Endothelial cell of umbilical vein (primary cell): ENCODE measurements at regions not wholly inside any gene's neighbourhood (a gene's known extent, or its start where the extent isn't known, plus 50 kb on each side); places are given as distances from the start of the nearest gene placed in this dataset.
A peak's percentile ranks its signal among the peaks of the same experiment; 100 is the strongest.

ENCODE experiments used
- BruUV-seq: library from RNA; stranded (reverse); fragments of 400-500 nt; replicated peaks from 2 replicates; lab custom pipeline; 2021; lab: Mats Ljungman, UMichigan
- CTCF ChIA-PET: fragments of 300-600, 350-600 bp; sonication (Branson Sonifier 250); formaldehyde crosslinking; loops from one replicate; lab custom pipeline; 2021; ENCODE audit warnings: antibody characterized with exemption, inconsistent platforms; lab: Charles Lee
- POLR2A ChIA-PET: fragments of 300-600, 350-600 bp; sonication (Branson Sonifier 250); formaldehyde crosslinking; loops from one replicate; lab custom pipeline; 2021; ENCODE audit warnings: antibody characterized with exemption, inconsistent platforms; lab: Charles Lee
- DNase-seq: peaks from one replicate; pipeline ENCODE4 v3.0.0-alpha.2; 2011; ENCODE audit warnings: low read depth, low spot score
- FAIRE-seq: peaks from 2 replicates; lab custom pipeline; 2011; peaks lifted over from hg19 to GRCh38; lab: Jason Lieb, UNC
- H2AFZ ChIP-seq: 2 replicates; pipeline ENCODE4 v1.6.0; 2012; ENCODE audit warnings: low read depth, low read length, control low read depth, inconsistent platforms
- H3K27ac ChIP-seq: 2 replicates; pipeline ENCODE4 v1.5.1; 2011; ENCODE audit warnings: low read depth, mild to moderate bottlenecking, control low read depth, low read length, moderate library complexity; ENCODE audit not compliant: insufficient read depth
- H3K27me3 ChIP-seq, 2 experiments: 2 replicates each; pipeline versions ENCODE4 v1.6.0 to v1.6.1; 2011; ENCODE audit warnings: low read length in 2 of 2, mixed read lengths in 1 of 2; ENCODE audit not compliant: control insufficient read depth in 2 of 2, insufficient read depth in 2 of 2
- H3K36me3 ChIP-seq, 2 experiments: 2 replicates in 1 of 2; 3 replicates in 1 of 2; pipeline ENCODE4 v1.5.1; 2011; ENCODE audit warnings: low read length in 2 of 2, mild to moderate bottlenecking in 1 of 2, moderate library complexity in 1 of 2; ENCODE audit not compliant: control insufficient read depth in 2 of 2, insufficient read depth in 2 of 2; ENCODE audit errors: extremely low read depth in 1 of 2
- H3K4me1 ChIP-seq: 3 replicates; pipeline ENCODE4 v1.5.1; 2011; ENCODE audit warnings: mild to moderate bottlenecking, low read length; ENCODE audit not compliant: control insufficient read depth, insufficient read depth; ENCODE audit errors: extremely low read depth
- H3K4me2 ChIP-seq: 2 replicates; pipeline ENCODE4 v1.6.1; 2011; ENCODE audit warnings: low read length, control low read depth, mixed read lengths; ENCODE audit not compliant: insufficient read depth
- H3K4me3 ChIP-seq, 3 experiments: fragments of 200-600 bp in 1 of 3; sonication (generic), shearing (Covaris generic) in 1 of 3; replicated peaks in 1 of 3; 2 replicates each; pipeline ENCODE4 v1.5.1; 2011 to 2016; ENCODE audit warnings: control low read depth in 3 of 3, low read length in 3 of 3, mild to moderate bottlenecking in 2 of 3, inconsistent platforms in 1 of 3, low read depth in 1 of 3, moderate library complexity in 1 of 3; ENCODE audit not compliant: insufficient read depth in 1 of 3
- H3K79me2 ChIP-seq: 2 replicates; pipeline ENCODE4 v1.6.0; 2012; ENCODE audit warnings: low read length, inconsistent platforms; ENCODE audit not compliant: control insufficient read depth, insufficient read depth
- H3K9ac ChIP-seq: replicated peaks from 2 replicates; pipeline ENCODE3; 2011; ENCODE audit warnings: low read length, control low read depth; ENCODE audit not compliant: insufficient read depth; ENCODE audit errors: extremely low read depth
- H3K9me1 ChIP-seq: replicated peaks from 3 replicates; pipeline ENCODE4 v1.6.0; 2011; ENCODE audit warnings: mild to moderate bottlenecking, low read length; ENCODE audit not compliant: control insufficient read depth, insufficient read depth; ENCODE audit errors: extremely low read depth
- H3K9me3 ChIP-seq: replicated peaks from 2 replicates; pipeline ENCODE4 v1.5.1; 2012; ENCODE audit warnings: low read length, inconsistent platforms; ENCODE audit not compliant: control insufficient read depth, insufficient read depth
- H4K20me1 ChIP-seq: replicated peaks from 2 replicates; pipeline ENCODE3; 2011; ENCODE audit warnings: mild to moderate bottlenecking, low read length; ENCODE audit not compliant: control insufficient read depth, insufficient read depth; ENCODE audit errors: extremely low read depth
- EZH2 ChIP-seq: IDR thresholded peaks from 2 replicates; pipeline ENCODE4 v1.6.1; 2012; ENCODE audit warnings: borderline replicate concordance, low read depth, mild to moderate bottlenecking, moderate library complexity, low read length, inconsistent platforms; ENCODE audit not compliant: severe bottlenecking
- FOS ChIP-seq: IDR thresholded peaks from 2 replicates; pipeline ENCODE4 v1.6.1; 2011; ENCODE audit warnings: mild to moderate bottlenecking, low read length, moderate library complexity, borderline replicate concordance; ENCODE audit not compliant: insufficient read depth
- GATA2 ChIP-seq: IDR thresholded peaks from 2 replicates; pipeline ENCODE4 v1.7.0; 2011; ENCODE audit warnings: low read depth, mild to moderate bottlenecking, moderate library complexity, mixed read lengths, low read length; ENCODE audit not compliant: insufficient read length, insufficient read depth
- JUN ChIP-seq: IDR thresholded peaks from 2 replicates; pipeline ENCODE4 v1.6.1; 2011; ENCODE audit warnings: borderline replicate concordance, low read depth; ENCODE audit not compliant: insufficient read length, insufficient read depth
- MYC ChIP-seq: IDR thresholded peaks from one replicate; pipeline ENCODE4 v1.6.1; 2011; ENCODE audit warnings: mild to moderate bottlenecking, low read depth, low read length
- POLR2A ChIP-seq: IDR thresholded peaks from 2 replicates; pipeline ENCODE4 v1.6.1; 2012; ENCODE audit warnings: low read depth, mild to moderate bottlenecking, control low read depth, low read length
- POLR2AphosphoS5 ChIP-seq: IDR thresholded peaks from 2 replicates; pipeline ENCODE4 v1.6.1; 2012; ENCODE audit warnings: low read depth, mild to moderate bottlenecking, control low read depth, low read length, moderate library complexity; ENCODE audit not compliant: insufficient read depth
- dilution Hi-C: fragments of 300-500 bp; cut with MboI; formaldehyde crosslinking; loops from one replicate; pipeline ENCODE4 v1.15.0; 2019; ENCODE audit warnings: low sequenced_read_pairs; ENCODE audit not compliant: extremely low pct_ligation_motif_present
- intact Hi-C: fragments of 100-400 bp; cut with micrococcal nuclease; formaldehyde crosslinking; loops from one replicate; pipeline ENCODE4 v1.10.0; 2022
- TF ChIP-seq, protein P1 (sequence below), 2 donors: IDR thresholded peaks; 1 replicate in 1 of 2; 2 replicates in 1 of 2; pipeline ENCODE4 v1.5.1; 2011; ENCODE audit warnings: low read length in 2 of 2, mild to moderate bottlenecking in 2 of 2, moderate library complexity in 2 of 2, control low read depth in 1 of 2, inconsistent platforms in 1 of 2, low read depth in 1 of 2; ENCODE audit not compliant: insufficient read depth in 1 of 2; ENCODE audit errors: extremely low read depth in 1 of 2
- TF ChIP-seq, protein P2 (sequence below): IDR thresholded peaks from 2 replicates; pipeline ENCODE4 v1.6.1; 2011; ENCODE audit not compliant: insufficient read depth, insufficient read length

DNA sequence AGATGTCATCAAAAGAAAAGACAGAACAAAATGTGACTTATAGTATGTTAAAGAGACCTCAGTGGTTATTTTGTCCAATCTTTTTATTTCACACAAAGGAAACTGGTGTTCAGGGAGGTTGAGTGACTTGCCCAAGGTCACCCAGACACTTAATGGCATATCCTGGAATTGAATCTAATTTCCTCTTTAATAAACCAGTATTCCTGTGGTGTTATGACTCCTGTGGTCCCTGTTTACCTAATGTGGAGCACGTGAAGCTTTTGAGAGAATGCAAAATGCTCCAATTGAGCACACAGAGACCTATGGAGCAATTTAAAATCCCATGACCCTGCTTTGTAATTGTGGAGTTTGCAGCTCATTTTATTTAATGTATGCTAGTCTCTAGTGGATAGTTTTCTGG is 251.9 kb downstream of the REEP3 start:
- H3K9ac ChIP-seq: no peak overlapping the region
- peak; percentile 79 for FAIRE-seq
- dilution Hi-C loops: no loop called here

DNA sequence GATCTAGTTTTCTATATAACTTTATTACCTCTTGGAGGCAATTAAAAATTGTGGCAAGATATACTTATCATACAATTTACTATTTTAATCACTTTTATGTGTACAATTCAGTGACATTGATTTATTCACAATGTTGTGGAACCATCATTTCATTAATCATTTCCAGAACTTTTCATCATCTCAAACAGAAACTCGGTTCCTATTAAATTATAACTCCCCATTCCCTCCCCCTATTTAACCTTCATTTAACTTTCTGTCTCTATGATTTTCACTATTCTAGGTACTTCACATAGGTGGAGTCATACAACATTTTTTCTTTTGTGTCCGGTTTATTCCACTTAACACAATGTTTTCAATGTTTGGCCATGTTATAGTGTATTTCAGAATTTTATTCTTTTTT is 252.8 kb downstream of the REEP3 start:
- intact Hi-C loops (no loop called here), dilution Hi-C loops (no loop called here)
- H3K27ac ChIP-seq: no peak overlapping the region
- no peak for DNase-seq
- H3K9me1 ChIP-seq: no peaks in the 10 kb centered on the region
- FAIRE-seq: no peak
- no peaks in the 10 kb centered on the region for H3K9me3 ChIP-seq
- no peaks in the 10 kb centered on the region for H3K27me3 ChIP-seq
- H4K20me1 ChIP-seq: no peaks in the 10 kb centered on the region
- H3K79me2 ChIP-seq: no peaks in the 10 kb centered on the region
- CTCF ChIA-PET: interaction anchor here (1.1 to 1.5 kb wide), 3 partner anchors 25 to 617 kb away, joined by 3 to 11 read pairs (median 6); no protein-coding TSS in a partner anchor
- BruUV-seq: no TSS peak
- no peak overlapping the region for H2AFZ ChIP-seq
- no peak overlapping the region for H3K4me3 ChIP-seq
- H3K4me2 ChIP-seq: no peak overlapping the region
- peaks cover 15% of the 10 kb centered on the region for H3K4me1 ChIP-seq
- POLR2A ChIA-PET: no interaction called here
- TF ChIP-seq FOS (no peak), POLR2A (no peak), POLR2AphosphoS5 (no peak), EZH2 (no peak), GATA2 (no peak), JUN (no peak), MYC (no peak)
- TF ChIP-seq, protein P1, sequence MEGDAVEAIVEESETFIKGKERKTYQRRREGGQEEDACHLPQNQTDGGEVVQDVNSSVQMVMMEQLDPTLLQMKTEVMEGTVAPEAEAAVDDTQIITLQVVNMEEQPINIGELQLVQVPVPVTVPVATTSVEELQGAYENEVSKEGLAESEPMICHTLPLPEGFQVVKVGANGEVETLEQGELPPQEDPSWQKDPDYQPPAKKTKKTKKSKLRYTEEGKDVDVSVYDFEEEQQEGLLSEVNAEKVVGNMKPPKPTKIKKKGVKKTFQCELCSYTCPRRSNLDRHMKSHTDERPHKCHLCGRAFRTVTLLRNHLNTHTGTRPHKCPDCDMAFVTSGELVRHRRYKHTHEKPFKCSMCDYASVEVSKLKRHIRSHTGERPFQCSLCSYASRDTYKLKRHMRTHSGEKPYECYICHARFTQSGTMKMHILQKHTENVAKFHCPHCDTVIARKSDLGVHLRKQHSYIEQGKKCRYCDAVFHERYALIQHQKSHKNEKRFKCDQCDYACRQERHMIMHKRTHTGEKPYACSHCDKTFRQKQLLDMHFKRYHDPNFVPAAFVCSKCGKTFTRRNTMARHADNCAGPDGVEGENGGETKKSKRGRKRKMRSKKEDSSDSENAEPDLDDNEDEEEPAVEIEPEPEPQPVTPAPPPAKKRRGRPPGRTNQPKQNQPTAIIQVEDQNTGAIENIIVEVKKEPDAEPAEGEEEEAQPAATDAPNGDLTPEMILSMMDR (IDR thresholded peaks at IDR 0.05; ENCODE audit: extremely low read depth in 1 of 2, insufficient read depth in 1 of 2, low read depth in 1 of 2, low read length in 2 of 2): no peak
- TF ChIP-seq, protein P2, sequence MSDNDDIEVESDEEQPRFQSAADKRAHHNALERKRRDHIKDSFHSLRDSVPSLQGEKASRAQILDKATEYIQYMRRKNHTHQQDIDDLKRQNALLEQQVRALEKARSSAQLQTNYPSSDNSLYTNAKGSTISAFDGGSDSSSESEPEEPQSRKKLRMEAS: no peak
- H3K36me3 ChIP-seq: no peaks in the 10 kb centered on the region
- H3K9ac ChIP-seq: no peak overlapping the region

More for the DNA sequence above, 251.9 kb downstream of the REEP3 start:
- Histone ChIP-seq H3K9me1 (no peaks in the 10 kb centered on the region), H3K27me3 (no peaks in the 10 kb centered on the region), H3K4me2 (peak overlapping the region; percentile 20), H3K27ac (no peak overlapping the region), H3K36me3 (no peaks in the 10 kb centered on the region), H2AFZ (no peak overlapping the region), H3K4me1 (peaks cover 15% of the 10 kb centered on the region), H3K4me3 (no peak overlapping the region), H4K20me1 (no peaks in the 10 kb centered on the region), H3K79me2 (no peaks in the 10 kb centered on the region), H3K9me3 (no peaks in the 10 kb centered on the region)
- TF ChIP-seq, protein P1 (IDR thresholded peaks at IDR 0.05; ENCODE audit: extremely low read depth in 1 of 2, insufficient read depth in 1 of 2, low read depth in 1 of 2, low read length in 2 of 2): no peak
- peak; percentile 44 for TF ChIP-seq JUN
- no TSS peak for BruUV-seq
- POLR2A ChIA-PET: no interaction called here
- DNase-seq: peak; percentile 80
- CTCF ChIA-PET: interaction anchor here (1.1 to 1.9 kb wide), 5 partner anchors 26 to 616 kb away, joined by 3 to 11 read pairs (median 6); no protein-coding TSS in a partner anchor
- intact Hi-C loops: no loop called here
